T follicular helper cell (primary cell): ENCODE measurements at regions not wholly inside any gene's neighbourhood (a gene's known extent, or its start where the extent isn't known, plus 50 kb on each side); places are given as distances from the start of the nearest gene placed in this dataset.
A peak's percentile ranks its signal among the peaks of the same experiment; 100 is the strongest.

ENCODE experiments used
- DNase-seq: peaks from one replicate; pipeline ENCODE4 v3.0.0-alpha.2; 2020; ENCODE audit warnings: low read depth

DNA sequence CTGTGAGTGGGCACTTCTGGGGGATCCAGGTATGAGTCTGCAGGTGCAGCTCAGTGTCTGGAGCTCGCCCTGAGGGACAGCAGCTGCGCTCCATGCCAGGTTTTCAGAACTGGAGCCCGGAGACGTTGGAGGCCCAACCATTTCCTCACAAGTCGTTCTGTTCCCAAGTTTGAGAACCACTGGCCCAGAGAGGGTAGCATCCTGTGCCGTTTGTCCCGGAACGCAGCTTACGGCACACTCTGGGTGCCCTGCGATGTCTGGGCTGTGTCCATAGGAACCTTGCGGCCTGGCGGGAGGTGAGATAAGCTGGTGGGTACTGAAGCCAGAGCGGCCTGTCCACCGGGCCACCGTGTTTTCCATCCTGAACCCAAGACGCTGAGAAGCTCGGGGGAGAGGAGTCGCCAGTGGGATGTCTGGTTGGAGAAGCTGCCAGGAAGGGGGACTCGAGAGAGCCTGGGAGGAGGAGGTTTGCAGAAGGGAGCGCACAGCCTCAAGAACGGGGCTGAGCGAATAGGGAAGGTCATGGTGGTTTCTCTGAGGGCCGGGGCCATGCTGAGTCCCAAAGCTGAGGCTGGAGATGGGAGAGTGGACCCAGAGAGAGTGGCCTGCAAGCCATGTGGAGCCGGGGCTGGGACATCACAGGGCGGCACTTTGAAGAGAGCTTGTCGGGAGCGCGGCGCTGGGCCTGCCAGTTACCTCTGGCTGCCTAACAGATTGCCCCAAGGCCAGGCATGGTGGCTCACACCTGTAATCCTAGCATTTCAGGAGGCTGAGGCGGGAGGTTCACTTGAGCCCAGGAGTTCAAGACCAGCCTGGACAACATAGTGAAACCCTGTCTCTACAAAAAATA lies 211.0 kb upstream of the GSE1 start:
- no peak for DNase-seq

DNA sequence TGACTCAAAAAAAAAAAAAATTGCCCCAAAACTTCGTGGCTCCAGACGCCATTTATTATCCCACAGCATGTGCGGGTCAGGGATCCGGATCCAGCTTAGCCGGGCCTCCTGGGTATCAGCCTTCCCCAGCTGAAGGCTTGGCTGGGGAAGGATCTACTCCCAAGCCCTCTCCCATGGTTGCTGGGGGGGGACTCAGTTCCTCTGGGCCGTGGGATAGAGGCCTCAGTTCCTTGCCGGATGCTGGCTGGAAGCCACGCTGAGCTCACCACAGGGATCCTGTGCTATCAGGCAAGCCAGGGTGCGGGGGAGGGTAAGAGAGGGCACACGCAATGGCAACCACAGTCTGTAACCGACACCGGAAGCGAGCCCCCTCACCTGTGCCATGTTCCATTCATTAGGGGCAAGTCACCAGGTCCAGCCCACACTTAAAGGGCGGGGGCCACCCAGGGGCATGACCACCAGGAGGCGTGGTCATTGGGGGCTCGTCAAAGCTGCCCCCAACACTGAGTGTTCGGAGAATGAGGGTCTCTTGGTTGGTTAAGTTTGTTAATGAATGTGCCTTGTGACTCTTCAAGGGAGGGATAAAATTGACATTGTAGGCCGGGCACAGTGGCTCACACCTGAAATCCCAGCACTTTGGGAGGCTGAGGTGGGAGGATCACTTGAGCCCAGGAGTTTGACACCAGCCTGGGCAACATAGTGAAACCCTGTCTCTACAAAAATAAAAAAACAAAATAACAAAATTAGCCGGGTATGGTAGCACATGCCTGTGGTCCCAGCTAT lies 210.0 kb upstream of the GSE1 start:
- no peak for DNase-seq

- no peak for DNase-seq
These were observed 209.4 kb upstream of the GSE1 start for GRCh38 chr16:85403693-85404092.

GRCh38 chr16:85412911-85413520 lies 200.1 kb upstream of the GSE1 start:
- DNase-seq = no peak

DNA sequence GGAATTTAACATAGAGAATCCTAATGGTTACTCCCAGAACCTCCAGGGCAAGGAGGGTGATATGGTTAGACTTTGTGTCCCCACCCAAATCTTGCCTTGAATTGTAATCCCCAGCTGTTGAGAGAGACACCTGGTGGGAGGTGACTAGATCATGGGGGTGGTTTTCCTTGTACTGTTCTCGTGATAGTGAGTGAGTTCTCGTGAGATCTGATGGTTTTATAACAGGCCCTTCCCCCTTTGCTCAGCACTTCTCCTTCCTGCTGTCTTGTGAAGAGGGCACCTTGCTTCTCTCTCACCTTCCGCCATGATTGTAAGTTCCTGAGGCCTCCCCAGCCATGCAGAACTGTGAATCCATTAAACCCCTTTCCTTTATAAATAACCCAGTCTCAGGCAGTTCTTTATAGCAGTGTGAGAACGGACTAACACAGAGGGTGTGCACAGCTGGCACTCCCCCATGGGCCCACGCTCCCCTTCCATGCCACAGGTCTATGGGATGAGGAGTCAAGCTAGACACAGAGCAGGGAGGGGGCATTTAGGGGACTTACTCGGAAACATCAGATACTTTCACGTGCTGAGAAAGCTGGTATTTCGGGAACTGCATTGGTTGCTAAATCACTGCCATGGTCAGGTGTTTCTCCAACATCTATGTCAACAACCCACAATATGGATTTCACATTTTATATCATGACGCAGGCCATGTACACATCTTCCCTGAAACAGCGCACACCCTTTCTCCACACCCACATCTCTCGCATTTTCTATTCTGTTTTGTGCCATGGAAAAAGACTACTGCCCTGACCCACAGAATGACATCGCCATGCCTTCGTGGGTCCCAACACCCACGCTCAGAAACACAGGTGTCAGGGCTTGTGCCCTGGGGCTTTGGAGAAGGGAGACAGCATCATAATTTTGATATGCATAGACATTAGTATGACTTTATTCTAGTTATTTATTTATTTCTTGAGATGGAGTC lies 199.1 kb upstream of the GSE1 start:
- DNase-seq = no peak

GRCh38 chr16:85415196-85416090 lies 197.7 kb upstream of the GSE1 start:
- DNase-seq = no peak

DNA sequence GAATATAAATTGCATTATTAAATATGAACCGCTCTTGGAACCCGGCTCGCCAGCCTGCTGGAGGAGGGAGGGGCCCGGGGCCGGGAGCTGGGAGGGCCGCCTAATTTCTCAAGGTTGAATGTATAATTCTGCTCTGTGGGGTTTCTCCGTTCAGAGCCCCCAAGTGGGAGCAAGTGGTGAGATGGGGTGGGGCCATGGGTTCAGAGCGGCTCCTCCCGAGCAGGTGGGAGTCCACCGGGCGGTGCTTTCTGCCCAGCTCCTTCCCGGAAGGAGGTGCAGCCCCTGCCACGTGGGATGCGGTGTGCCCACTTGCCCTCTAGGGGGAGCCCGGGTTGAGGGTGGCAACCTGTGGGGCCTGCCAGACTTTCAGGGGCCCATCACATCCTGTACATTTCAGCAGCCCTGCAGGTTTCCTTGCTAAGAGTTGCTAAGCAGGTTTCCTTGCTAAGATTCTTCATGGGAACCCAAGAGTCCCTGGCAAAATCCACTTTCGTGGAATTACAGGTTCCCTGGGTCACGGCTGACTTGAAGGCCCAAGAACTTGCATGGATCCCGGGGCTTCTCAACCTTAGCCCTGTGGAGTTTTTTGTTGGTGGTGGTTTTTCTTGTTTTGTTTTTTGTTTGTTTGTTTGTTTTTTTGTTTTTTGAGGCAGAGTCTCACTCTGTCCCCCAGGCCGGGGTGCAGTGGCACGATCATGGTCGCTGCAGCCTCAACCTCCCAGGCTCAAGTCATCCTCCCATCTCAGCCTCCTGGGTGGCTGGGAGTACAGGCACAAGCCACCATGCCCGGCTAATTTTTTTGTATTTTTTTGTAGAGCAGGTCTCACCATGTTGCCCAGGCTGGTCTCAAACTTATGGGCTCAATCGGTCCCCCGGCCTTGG lies 196.7 kb upstream of the GSE1 start:
- DNase-seq = peak; percentile 63

GRCh38 chr16:85417156-85417860 lies 195.8 kb upstream of the GSE1 start:
- no peak for DNase-seq

- no peak for DNase-seq
These were observed 194.1 kb upstream of the GSE1 start for GRCh38 chr16:85418978-85419491.

DNA sequence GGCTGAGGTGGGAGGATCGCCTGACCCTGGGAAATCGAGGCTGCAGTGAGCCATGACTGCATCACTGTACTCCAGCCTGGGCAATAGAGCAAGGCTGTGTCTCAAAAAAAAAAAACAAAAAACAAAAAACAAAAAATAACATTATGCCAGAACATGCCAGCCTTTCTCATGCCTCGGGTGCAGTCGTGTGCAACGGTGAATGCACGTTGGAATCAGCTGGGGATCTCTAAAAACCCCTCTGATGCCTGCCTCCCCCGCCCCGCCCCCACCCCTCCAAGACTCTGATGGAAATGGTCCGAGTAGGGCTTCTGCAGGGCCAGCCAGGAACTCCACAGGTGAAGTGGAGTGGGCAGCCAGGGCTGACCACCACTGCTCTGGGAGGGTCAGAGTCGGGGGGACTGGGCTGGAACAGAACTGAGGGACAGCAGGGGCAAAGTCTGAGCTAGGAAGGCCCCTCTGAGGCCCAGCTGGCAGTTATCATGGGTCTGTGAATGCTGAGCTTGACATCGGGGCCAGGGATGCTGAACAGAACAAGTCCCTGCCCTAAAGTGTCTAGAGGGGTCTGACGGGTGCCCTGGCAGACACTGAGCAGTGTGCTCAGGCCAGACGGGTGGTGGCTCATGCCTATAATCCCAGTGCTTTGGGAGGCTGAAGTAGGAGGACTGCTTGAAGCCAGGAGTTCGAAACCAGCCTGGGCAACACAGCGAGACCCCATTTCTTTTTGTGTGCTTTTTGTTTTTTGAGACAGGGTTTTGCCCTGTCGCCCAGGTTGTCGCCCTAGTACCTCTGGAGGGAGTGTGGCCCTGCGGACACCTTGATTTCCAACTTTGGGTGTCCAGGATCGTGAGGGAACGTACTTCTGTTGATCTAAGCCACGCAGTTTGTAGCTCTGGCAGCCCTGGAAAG lies 193.4 kb upstream of the GSE1 start:
- DNase-seq = no peak

GRCh38 chr16:85420501-85421337 lies 192.4 kb upstream of the GSE1 start:
- peak; percentile 59 for DNase-seq

- DNase-seq = no peak
These were observed 191.6 kb upstream of the GSE1 start for GRCh38 chr16:85421338-85422195.

- no peak for DNase-seq
These were observed 190.9 kb upstream of the GSE1 start for GRCh38 chr16:85422196-85422631.

DNA sequence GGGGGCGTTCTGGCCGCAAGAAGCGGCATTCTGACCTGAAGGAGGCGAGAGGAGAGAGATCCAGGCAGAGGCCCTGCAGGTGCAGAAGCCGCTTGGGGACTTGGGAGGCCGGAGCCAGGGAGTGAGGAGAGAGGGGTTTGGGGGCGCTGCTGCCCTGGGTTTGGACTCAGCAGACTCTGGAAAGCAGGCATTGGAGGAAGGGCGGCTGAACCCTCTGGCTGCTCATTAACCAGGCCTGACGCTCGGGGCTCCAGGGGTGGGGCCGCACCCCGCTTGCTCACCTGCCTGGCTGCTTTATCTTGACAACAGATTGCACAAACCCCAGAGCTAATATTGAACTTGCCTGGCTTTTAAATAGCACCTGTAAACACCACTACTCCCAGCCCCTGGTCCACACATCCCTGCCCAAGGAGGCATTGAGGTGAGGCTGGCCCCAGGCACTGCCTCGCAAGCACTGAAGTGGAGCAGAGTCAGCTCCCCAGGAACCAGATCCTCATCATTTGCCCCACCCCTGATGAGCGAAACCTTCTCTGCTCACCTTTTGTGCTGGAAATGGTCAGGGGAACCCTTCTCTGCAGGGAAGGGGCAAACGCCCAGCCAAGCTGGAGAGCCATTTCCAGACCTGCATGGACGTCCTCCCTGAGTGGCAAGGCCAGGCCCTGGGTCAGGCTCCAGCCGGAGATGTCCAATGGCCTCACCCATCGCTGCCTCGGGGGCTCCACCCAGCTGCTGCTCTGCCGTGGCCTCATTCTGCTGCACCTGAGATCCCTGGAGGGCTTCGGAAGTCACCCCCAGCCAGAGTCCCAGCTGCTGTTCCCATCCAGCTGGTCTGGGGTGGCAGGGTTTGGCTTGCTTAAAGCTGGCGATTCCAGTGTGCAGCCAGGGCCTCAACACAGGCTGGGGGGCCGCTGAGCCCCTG lies 190.2 kb upstream of the GSE1 start:
- no peak for DNase-seq
